HCT116 (cell line): ENCODE measurements at regions not wholly inside any gene's neighbourhood (a gene's known extent, or its start where the extent isn't known, plus 50 kb on each side); places are given as distances from the start of the nearest gene placed in this dataset.

Experiments
- ATAC-seq: fragments of 200-7000 bp; cut with Tn5 transposase; 2 replicates; pipeline ENCODE4 v1.9.1; 2020; ENCODE audit warnings: mild to moderate bottlenecking, moderate library complexity
- BruUV-seq: library from RNA; stranded (reverse); fragments of 400-500 nt; replicated peaks from 2 replicates; lab custom pipeline; 2021; lab: Mats Ljungman, UMichigan
- CTCF ChIA-PET: fragments of 300-600 bp; sonication (Branson Sonifier 250); formaldehyde crosslinking; loops from one replicate; lab custom pipeline; 2021; ENCODE audit warnings: antibody characterized with exemption; lab: Charles Lee
- POLR2A ChIA-PET: fragments of 300-600, 350-600 bp; sonication (Branson Sonifier 250); formaldehyde crosslinking; loops from one replicate; lab custom pipeline; 2021; ENCODE audit warnings: antibody characterized with exemption; lab: Charles Lee
- RAD21 ChIA-PET, 2 experiments: fragments of 300-600 bp; sonication (Branson Sonifier 250); formaldehyde crosslinking; loops; one replicate each; lab custom pipeline; 2023; ENCODE audit warnings: low total read pairs in 2 of 2; ENCODE audit not compliant: uncharacterized antibody in 2 of 2, unreplicated experiment in 2 of 2, low non-redundant PET in 1 of 2; lab: Charles Lee
- DNase-seq: peaks from one replicate; pipeline ENCODE4 v3.0.0-alpha.2; 2010; ENCODE audit warnings: low read depth, low spot score
- H2AFZ ChIP-seq: fragments of 200-600 bp; shearing (Covaris generic), sonication (generic); 2 replicates; pipeline ENCODE4 v1.6.1; 2017; ENCODE audit warnings: low read depth, mixed run types, mixed read lengths, antibody characterized with exemption, low read length; ENCODE audit not compliant: poor library complexity, severe bottlenecking
- H3K27ac ChIP-seq: 2 replicates; pipeline ENCODE4 v1.5.1; 2012; ENCODE audit warnings: low read depth, low read length
- H3K27me3 ChIP-seq: fragments of 200-600 bp; sonication (generic); 2 replicates; pipeline ENCODE4 v1.6.1; 2016; ENCODE audit warnings: mixed run types, low read length, mixed read lengths; ENCODE audit not compliant: insufficient read depth
- H3K36me3 ChIP-seq, 2 experiments: fragments of 200-500 bp in 1 of 2; fragments of 200-600 bp in 1 of 2; sonication (Bioruptor generic) in 1 of 2; sonication (generic) in 1 of 2; 2 replicates each; pipeline versions ENCODE4 v1.5.1 to v1.6.1; 2014 to 2016; ENCODE audit warnings: low read length in 2 of 2, inconsistent platforms in 1 of 2, mixed read lengths in 1 of 2, mixed run types in 1 of 2; ENCODE audit not compliant: insufficient read depth in 2 of 2, control insufficient read depth in 1 of 2
- H3K4me1 ChIP-seq, 2 experiments: fragments of 200-600 bp in 1 of 2; sonication (generic) in 1 of 2; 2 replicates each; pipeline versions ENCODE4 v1.5.1 to v1.6.1; 2012 to 2017; ENCODE audit warnings: low read length in 2 of 2, inconsistent platforms in 1 of 2, mild to moderate bottlenecking in 1 of 2, mixed read lengths in 1 of 2, mixed run types in 1 of 2, moderate library complexity in 1 of 2; ENCODE audit not compliant: insufficient read depth in 2 of 2, control insufficient read depth in 1 of 2
- H3K4me2 ChIP-seq: fragments of 200-600 bp; sonication (generic); 2 replicates; pipeline ENCODE4 v1.6.1; 2017; ENCODE audit warnings: mixed run types, low read length, mixed read lengths
- H3K4me3 ChIP-seq, 2 experiments: fragments of 200-600 bp in 1 of 2; sonication (generic) in 1 of 2; replicated peaks in 1 of 2; 2 replicates each; pipeline ENCODE4 v1.5.1; 2011 to 2016; ENCODE audit warnings: low read length in 2 of 2, control low read depth in 1 of 2, low read depth in 1 of 2, mild to moderate bottlenecking in 1 of 2, mixed read lengths in 1 of 2, mixed run types in 1 of 2
- H3K79me2 ChIP-seq: fragments of 200-600 bp; sonication (generic); 2 replicates; pipeline ENCODE4 v1.6.1; 2017; ENCODE audit warnings: mild to moderate bottlenecking, mixed run types, low read length, moderate library complexity, mixed read lengths; ENCODE audit not compliant: insufficient read depth
- H3K9ac ChIP-seq: fragments of 200-600 bp; sonication (generic); 2 replicates; pipeline ENCODE4 v1.6.1; 2016; ENCODE audit warnings: low read length, mixed read lengths
- H3K9me2 ChIP-seq: fragments of 200-600 bp; sonication (generic), shearing (Covaris generic); 2 replicates; pipeline ENCODE4 v1.6.1; 2017; ENCODE audit warnings: mixed run types, mild to moderate bottlenecking, moderate library complexity; ENCODE audit not compliant: insufficient read depth
- H3K9me3 ChIP-seq, 2 experiments: fragments of 200-500 bp in 1 of 2; fragments of 200-600 bp in 1 of 2; sonication (Bioruptor generic) in 1 of 2; sonication (generic) in 1 of 2; 2 replicates each; pipeline ENCODE4 v1.6.1; 2014 to 2017; ENCODE audit warnings: low read length in 2 of 2, mixed read lengths in 2 of 2, inconsistent platforms in 1 of 2, low read depth in 1 of 2, mild to moderate bottlenecking in 1 of 2, mixed run types in 1 of 2, moderate library complexity in 1 of 2; ENCODE audit not compliant: control insufficient read depth in 1 of 2, insufficient read depth in 1 of 2
- H4K20me1 ChIP-seq: fragments of 200-600 bp; sonication (generic), shearing (Covaris generic); 2 replicates; pipeline ENCODE4 v1.6.1; 2017; ENCODE audit warnings: mixed run types, mild to moderate bottlenecking, moderate library complexity; ENCODE audit not compliant: insufficient read depth
- CBX3 ChIP-seq: IDR thresholded peaks from 2 replicates; pipeline ENCODE4 v1.6.1; 2012; ENCODE audit warnings: low read depth
- EGR1 ChIP-seq: IDR thresholded peaks from 2 replicates; pipeline ENCODE4 v1.6.1; 2012; ENCODE audit warnings: low read depth
- ELF1 ChIP-seq: IDR thresholded peaks from 2 replicates; pipeline ENCODE4 v1.6.1; 2012; ENCODE audit warnings: low read depth, borderline replicate concordance
- RAD21 ChIP-seq: IDR thresholded peaks from 2 replicates; pipeline ENCODE4 v1.6.1; 2012; ENCODE audit warnings: low read depth, mild to moderate bottlenecking
- SIN3A ChIP-seq: IDR thresholded peaks from 2 replicates; pipeline ENCODE4 v1.6.1; 2012; ENCODE audit warnings: low read depth
- SP1 ChIP-seq: IDR thresholded peaks from 2 replicates; pipeline ENCODE4 v1.6.1; 2012; ENCODE audit warnings: low read depth
- YY1 ChIP-seq: IDR thresholded peaks from 2 replicates; pipeline ENCODE4 v1.6.1; 2011; ENCODE audit warnings: low read length, low read depth, moderate library complexity, mild to moderate bottlenecking; ENCODE audit not compliant: insufficient replicate concordance; ENCODE audit errors: extremely low read depth
- ZFX ChIP-seq: fragments of 450-650 bp; IDR thresholded peaks from 2 replicates; pipeline ENCODE4 v1.6.1; 2017
- ZNF274 ChIP-seq: fragments of 200-500 bp; sonication (Bioruptor generic); IDR thresholded peaks from 2 replicates; pipeline ENCODE4 v1.6.1; 2014; ENCODE audit warnings: mild to moderate bottlenecking, low read depth, low read length, inconsistent platforms
- intact Hi-C: fragments of 100-400 bp; cut with micrococcal nuclease; formaldehyde crosslinking; loops from 2 replicates; pipeline ENCODE4 v1.10.0; 2022
- TF ChIP-seq, protein P1 (sequence below): IDR thresholded peaks from 2 replicates; pipeline ENCODE4 v1.6.1; 2012
- TF ChIP-seq, protein P2 (sequence below), 3 experiments: fragments of 200-600 bp in 1 of 3; sonication (generic) in 1 of 3; IDR thresholded peaks in 2 of 3; conservative IDR thresholded peaks in 1 of 3; 2 replicates each; pipeline ENCODE4 v1.5.1; 2012 to 2017; ENCODE audit warnings: low read depth in 2 of 3, low read length in 2 of 3, antibody characterized with exemption in 1 of 3, borderline replicate concordance in 1 of 3, control low read depth in 1 of 3, mild to moderate bottlenecking in 1 of 3, mixed read lengths in 1 of 3, mixed run types in 1 of 3, moderate library complexity in 1 of 3; ENCODE audit not compliant: insufficient read depth in 1 of 3
- TF ChIP-seq, protein P3 (sequence below): IDR thresholded peaks from 2 replicates; pipeline ENCODE4 v1.6.1; 2012

DNA sequence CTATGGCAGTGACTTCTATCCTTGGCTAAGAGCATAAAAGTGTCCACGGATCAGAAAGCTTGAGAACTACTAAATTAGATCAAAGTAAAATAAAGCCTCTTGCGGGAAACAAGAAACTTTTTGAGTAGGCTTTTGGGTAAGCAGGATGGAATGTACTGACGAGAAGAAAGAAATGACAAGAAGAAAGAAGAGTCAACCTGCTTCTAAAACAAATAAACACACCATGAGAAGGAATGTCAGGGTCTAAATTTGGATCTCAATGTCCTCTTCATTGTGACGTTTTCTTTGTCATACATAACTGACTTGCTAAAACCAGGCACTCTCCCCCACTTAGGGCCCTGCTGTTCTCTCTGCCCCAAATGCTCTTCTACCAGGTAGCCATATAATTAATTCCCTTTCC is 290.1 kb upstream of the PTGER4 start:
- Histone ChIP-seq H3K79me2 (no peaks in the 10 kb centered on the region), H3K4me1 (peaks cover 13 to 18% of the 10 kb centered on the region in 2 experiments), H2AFZ (no peak overlapping the region), H3K27ac (no peak overlapping the region), H3K4me3 (no peak overlapping the region), H3K9ac (no peak overlapping the region), H3K9me3 (no peaks in the 10 kb centered on the region), H3K36me3 (no peaks in the 10 kb centered on the region), H4K20me1 (no peaks in the 10 kb centered on the region), H3K9me2 (no peaks in the 10 kb centered on the region), H3K4me2 (no peak overlapping the region), H3K27me3 (no peaks in the 10 kb centered on the region)
- intact Hi-C loops, result no loop called here
- RAD21 ChIA-PET, result no interaction called here
- TF ChIP-seq, protein P1, sequence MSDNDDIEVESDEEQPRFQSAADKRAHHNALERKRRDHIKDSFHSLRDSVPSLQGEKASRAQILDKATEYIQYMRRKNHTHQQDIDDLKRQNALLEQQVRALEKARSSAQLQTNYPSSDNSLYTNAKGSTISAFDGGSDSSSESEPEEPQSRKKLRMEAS, result no peak
- TF ChIP-seq, protein P2, sequence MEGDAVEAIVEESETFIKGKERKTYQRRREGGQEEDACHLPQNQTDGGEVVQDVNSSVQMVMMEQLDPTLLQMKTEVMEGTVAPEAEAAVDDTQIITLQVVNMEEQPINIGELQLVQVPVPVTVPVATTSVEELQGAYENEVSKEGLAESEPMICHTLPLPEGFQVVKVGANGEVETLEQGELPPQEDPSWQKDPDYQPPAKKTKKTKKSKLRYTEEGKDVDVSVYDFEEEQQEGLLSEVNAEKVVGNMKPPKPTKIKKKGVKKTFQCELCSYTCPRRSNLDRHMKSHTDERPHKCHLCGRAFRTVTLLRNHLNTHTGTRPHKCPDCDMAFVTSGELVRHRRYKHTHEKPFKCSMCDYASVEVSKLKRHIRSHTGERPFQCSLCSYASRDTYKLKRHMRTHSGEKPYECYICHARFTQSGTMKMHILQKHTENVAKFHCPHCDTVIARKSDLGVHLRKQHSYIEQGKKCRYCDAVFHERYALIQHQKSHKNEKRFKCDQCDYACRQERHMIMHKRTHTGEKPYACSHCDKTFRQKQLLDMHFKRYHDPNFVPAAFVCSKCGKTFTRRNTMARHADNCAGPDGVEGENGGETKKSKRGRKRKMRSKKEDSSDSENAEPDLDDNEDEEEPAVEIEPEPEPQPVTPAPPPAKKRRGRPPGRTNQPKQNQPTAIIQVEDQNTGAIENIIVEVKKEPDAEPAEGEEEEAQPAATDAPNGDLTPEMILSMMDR (IDR thresholded peaks at IDR 0.05 in 2 of 3, conservative IDR thresholded peaks at IDR 0.05 in 1 of 3; ENCODE audit: borderline replicate concordance in 1 of 3, insufficient read depth in 1 of 3, low read depth in 2 of 3, low read length in 2 of 3), result no peak
- TF ChIP-seq EGR1 (no peak), SIN3A (no peak)
- TF ChIP-seq, protein P3, sequence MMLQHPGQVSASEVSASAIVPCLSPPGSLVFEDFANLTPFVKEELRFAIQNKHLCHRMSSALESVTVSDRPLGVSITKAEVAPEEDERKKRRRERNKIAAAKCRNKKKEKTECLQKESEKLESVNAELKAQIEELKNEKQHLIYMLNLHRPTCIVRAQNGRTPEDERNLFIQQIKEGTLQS, result no peak
- no peak for DNase-seq
- POLR2A ChIA-PET, result no interaction called here
- ATAC-seq, result no peak
- no TSS peak for BruUV-seq
- CTCF ChIA-PET, result no interaction called here

DNA sequence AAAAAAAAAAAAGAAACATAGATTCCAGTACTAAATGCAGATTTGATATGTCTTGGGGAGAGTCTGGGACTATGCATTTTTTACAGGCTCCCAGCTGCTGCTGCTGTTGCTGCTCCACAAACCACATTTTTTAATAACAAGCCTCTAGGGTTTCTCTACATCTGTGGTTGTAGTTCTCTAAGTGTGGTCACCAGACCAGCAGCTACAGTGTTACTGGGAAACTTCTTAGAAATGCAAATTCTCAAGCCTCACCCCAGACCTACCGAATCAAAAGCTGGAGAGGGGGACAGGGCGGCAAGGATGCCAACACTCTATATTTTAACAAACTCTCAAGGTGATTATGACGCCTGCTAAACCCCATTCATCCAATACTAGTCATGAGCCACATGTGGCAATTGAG is 293.4 kb upstream of the PTGER4 start:
- POLR2A ChIA-PET, result no interaction called here

More for the DNA sequence above, 293.4 kb upstream of the PTGER4 start:
- ATAC-seq (no peak), DNase-seq (no peak)
- no peaks in the 10 kb centered on the region for H3K9me3 ChIP-seq
- BruUV-seq, result no TSS peak
- H3K9ac ChIP-seq, result no peak overlapping the region
- H3K9me2 ChIP-seq, result no peaks in the 10 kb centered on the region
- H3K79me2 ChIP-seq, result no peaks in the 10 kb centered on the region
- TF ChIP-seq YY1, result no peak
- TF ChIP-seq ELF1, result no peak
- no peak for TF ChIP-seq ZNF274
- no peak for TF ChIP-seq ZFX
- no peak for TF ChIP-seq SP1
- TF ChIP-seq, protein P1, result no peak
- no peak for TF ChIP-seq RAD21
- no peak for TF ChIP-seq CBX3
- H3K4me2 ChIP-seq, result no peak overlapping the region
- peaks cover 15 to 36% of the 10 kb centered on the region in 2 experiments for H3K4me1 ChIP-seq
- ChIA-PET CTCF (no interaction called here), RAD21 (no interaction called here)
- H3K4me3 ChIP-seq, result no peak overlapping the region
- no peaks in the 10 kb centered on the region for H3K36me3 ChIP-seq
- H3K27ac ChIP-seq, result no peak overlapping the region
- H2AFZ ChIP-seq, result no peak overlapping the region
- H4K20me1 ChIP-seq, result no peaks in the 10 kb centered on the region
- H3K27me3 ChIP-seq, result no peaks in the 10 kb centered on the region
- intact Hi-C loops, result no loop called here
